HUES64 (cell line): ENCODE measurements at regions not wholly inside any gene's neighbourhood (a gene's known extent, or its start where the extent isn't known, plus 50 kb on each side); places are given as distances from the start of the nearest gene placed in this dataset.

Source experiments
- H3K27ac ChIP-seq: 2 replicates; pipeline ENCODE4 v1.7.0; 2013; ENCODE audit warnings: low read depth, low read length, inconsistent platforms
- H3K27me3 ChIP-seq: 2 replicates; pipeline ENCODE4 v1.6.1; 2013; ENCODE audit warnings: mild to moderate bottlenecking, low read length; ENCODE audit not compliant: insufficient read depth
- H3K36me3 ChIP-seq: 2 replicates; pipeline ENCODE4 v1.6.1; 2013; ENCODE audit warnings: mild to moderate bottlenecking, low read length; ENCODE audit not compliant: insufficient read depth
- H3K4me1 ChIP-seq: 2 replicates; pipeline ENCODE4 v1.6.1; 2013; ENCODE audit warnings: mild to moderate bottlenecking, low read length, moderate library complexity; ENCODE audit not compliant: insufficient read depth
- H3K4me3 ChIP-seq: 2 replicates; pipeline ENCODE4 v1.5.1; 2013; ENCODE audit warnings: mild to moderate bottlenecking, low read length, moderate library complexity
- H3K9ac ChIP-seq: 2 replicates; pipeline ENCODE4 v1.6.1; 2013; ENCODE audit warnings: mild to moderate bottlenecking, low read depth, low read length
- H3K9me3 ChIP-seq: 2 replicates; pipeline ENCODE4 v1.6.1; 2013; ENCODE audit warnings: low read depth, low read length; ENCODE audit not compliant: insufficient read depth
- WGBS: fragments of 150-250, 120-280 bp; methylation state at CpG from one replicate; pipeline ENCODE4 v1.1.7; 2013; ENCODE audit warnings: missing lambda C conversion rate; 5-methylcytosine and 5-hydroxymethylcytosine counted together

GRCh38 chr22:48426466-48427380, 1401.0 kb downstream of the BRD1 start:
- no peaks in the 10 kb centered on the region for H3K27me3 ChIP-seq
- H3K27ac ChIP-seq = no peak overlapping the region
- no peak overlapping the region for H3K4me3 ChIP-seq
- no peaks in the 10 kb centered on the region for H3K9me3 ChIP-seq
- no peaks in the 10 kb centered on the region for H3K36me3 ChIP-seq
- no peak overlapping the region for H3K9ac ChIP-seq
- 92% methylated on average over 17 of the region's 18 CpGs for WGBS
- H3K4me1 ChIP-seq = peaks cover 8% of the 10 kb centered on the region; the same call in 1 of the 2 replicates

- H3K27ac ChIP-seq = no peak overlapping the region
- H3K9ac ChIP-seq = no peak overlapping the region
- H3K4me3 ChIP-seq = no peak overlapping the region
- H3K27me3 ChIP-seq = no peaks in the 10 kb centered on the region
- no peaks in the 10 kb centered on the region for H3K36me3 ChIP-seq
- WGBS = 94% methylated on average over 12 of the region's 12 CpGs
- no peaks in the 10 kb centered on the region for H3K9me3 ChIP-seq
- H3K4me1 ChIP-seq = peaks cover 8% of the 10 kb centered on the region; the same call in 1 of the 2 replicates
These were observed 1402.0 kb downstream of the BRD1 start for GRCh38 chr22:48425641-48426040.

GRCh38 chr22:48425091-48425506, 1402.6 kb downstream of the BRD1 start:
- Histone ChIP-seq H3K27me3 (no peaks in the 10 kb centered on the region), H3K27ac (no peak overlapping the region), H3K9me3 (no peaks in the 10 kb centered on the region), H3K4me3 (no peak overlapping the region), H3K4me1 (peaks cover 8% of the 10 kb centered on the region; the same call in 1 of the 2 replicates), H3K9ac (no peak overlapping the region), H3K36me3 (no peaks in the 10 kb centered on the region)
- WGBS = 95% methylated on average over 15 of the region's 15 CpGs

GRCh38 chr22:48424661-48425060, 1403.0 kb downstream of the BRD1 start:
- H3K27ac ChIP-seq = no peak overlapping the region
- H3K4me3 ChIP-seq = no peak overlapping the region
- no peak overlapping the region for H3K9ac ChIP-seq
- H3K27me3 ChIP-seq = no peaks in the 10 kb centered on the region
- no peaks in the 10 kb centered on the region for H3K9me3 ChIP-seq
- H3K4me1 ChIP-seq = peaks cover 8% of the 10 kb centered on the region; the same call in 1 of the 2 replicates
- no peaks in the 10 kb centered on the region for H3K36me3 ChIP-seq
- WGBS = 77% methylated on average over 5 of the region's 5 CpGs

- H3K9me3 ChIP-seq = no peaks in the 10 kb centered on the region
- no peaks in the 10 kb centered on the region for H3K27me3 ChIP-seq
- H3K9ac ChIP-seq = no peak overlapping the region
- 95% methylated on average over 18 of the region's 18 CpGs for WGBS
- H3K4me1 ChIP-seq = peaks cover 8% of the 10 kb centered on the region; the same call in 1 of the 2 replicates
- H3K4me3 ChIP-seq = no peak overlapping the region
- no peaks in the 10 kb centered on the region for H3K36me3 ChIP-seq
- H3K27ac ChIP-seq = no peak overlapping the region
These were observed 1403.5 kb downstream of the BRD1 start for GRCh38 chr22:48424201-48424627.

- Histone ChIP-seq H3K4me1 (0 out of 2 replicates have a peak, but pooled peaks cover under 1% of the 10 kb centered on the region), H3K27ac (no peak overlapping the region), H3K36me3 (no peaks in the 10 kb centered on the region), H3K4me3 (no peak overlapping the region), H3K27me3 (no peaks in the 10 kb centered on the region), H3K9ac (no peak overlapping the region), H3K9me3 (no peaks in the 10 kb centered on the region)
- WGBS = 93% methylated on average over 7 of the region's 8 CpGs
These were observed 1404.2 kb downstream of the BRD1 start for GRCh38 chr22:48423481-48423911.

- no peaks in the 10 kb centered on the region for H3K36me3 ChIP-seq
- no peak overlapping the region for H3K9ac ChIP-seq
- no peaks in the 10 kb centered on the region for H3K9me3 ChIP-seq
- H3K27ac ChIP-seq = no peak overlapping the region
- no peaks in the 10 kb centered on the region for H3K4me1 ChIP-seq
- no peaks in the 10 kb centered on the region for H3K27me3 ChIP-seq
- 93% methylated on average over 7 of the region's 7 CpGs for WGBS
- H3K4me3 ChIP-seq = no peak overlapping the region
These were observed 1404.7 kb downstream of the BRD1 start for GRCh38 chr22:48422900-48423480.

- H3K27me3 ChIP-seq = no peaks in the 10 kb centered on the region
- WGBS = 94% methylated on average over 10 of the region's 10 CpGs
- H3K4me1 ChIP-seq = peaks cover 4% of the 10 kb centered on the region; the same call in 1 of the 2 replicates
- H3K4me3 ChIP-seq = no peak overlapping the region
- H3K9me3 ChIP-seq = no peaks in the 10 kb centered on the region
- H3K36me3 ChIP-seq = no peaks in the 10 kb centered on the region
- H3K27ac ChIP-seq = no peak overlapping the region
- H3K9ac ChIP-seq = no peak overlapping the region
These were observed 1408.8 kb downstream of the BRD1 start for GRCh38 chr22:48418831-48419230.

GRCh38 chr22:48417225-48418070, 1410.2 kb downstream of the BRD1 start:
- Histone ChIP-seq H3K4me1 (peaks cover 4% of the 10 kb centered on the region; the same call in 1 of the 2 replicates), H3K27ac (no peak overlapping the region), H3K9ac (no peak overlapping the region), H3K36me3 (no peaks in the 10 kb centered on the region), H3K4me3 (no peak overlapping the region), H3K9me3 (no peaks in the 10 kb centered on the region), H3K27me3 (no peaks in the 10 kb centered on the region)
- 92% methylated on average over 24 of the region's 24 CpGs for WGBS

- Histone ChIP-seq H3K36me3 (no peaks in the 10 kb centered on the region), H3K4me1 (peaks cover 4% of the 10 kb centered on the region; the same call in 1 of the 2 replicates), H3K9me3 (no peaks in the 10 kb centered on the region), H3K9ac (no peak overlapping the region), H3K27me3 (no peaks in the 10 kb centered on the region), H3K4me3 (no peak overlapping the region), H3K27ac (no peak overlapping the region)
- 81% methylated on average over 16 of the region's 16 CpGs for WGBS
These were observed 1411.1 kb downstream of the BRD1 start for GRCh38 chr22:48416396-48417224.
